COLO668 (cell line): ENCODE measurements at regions not wholly inside any gene's neighbourhood (a gene's known extent, or its start where the extent isn't known, plus 50 kb on each side); places are given as distances from the start of the nearest gene placed in this dataset.
"Not testable (repeated sequence)": the region's sequence is repeated elsewhere in the genome, so short reads cannot be mapped to it uniquely, and the experiment has no call there.

Experiments
- DNase-seq: peaks from one replicate; lab custom pipeline; 2025; ENCODE audit not compliant: unreplicated experiment; lab: John Stamatoyannopoulos, UW

GRCh38 chr18:52254367-52254766 lies 85.6 kb upstream of the DCC start:
- DNase-seq = no peak

- not testable (repeated sequence) for DNase-seq
Measured at GRCh38 chr18:52257417-52257816, 82.6 kb upstream of the DCC start.

GRCh38 chr18:52275817-52276216 lies 64.2 kb upstream of the DCC start:
- no peak for DNase-seq

GRCh38 chr18:52277785-52278184 lies 62.2 kb upstream of the DCC start:
- DNase-seq = no peak

GRCh38 chr18:52278191-52278590 lies 61.8 kb upstream of the DCC start:
- DNase-seq = no peak

- no peak for DNase-seq
Measured at GRCh38 chr18:52280702-52281101, 59.3 kb upstream of the DCC start.

- DNase-seq = no peak
Measured at GRCh38 chr18:52283927-52284326, 56.1 kb upstream of the DCC start.

- DNase-seq = no peak
Measured at GRCh38 chr18:52286675-52287074, 53.3 kb upstream of the DCC start.

GRCh38 chr18:52287151-52287550 lies 52.8 kb upstream of the DCC start:
- DNase-seq = no peak

- DNase-seq = peak; percentile 36
Measured at GRCh38 chr18:52288403-52289004, 51.5 kb upstream of the DCC start.

GRCh38 chr18:52289392-52289791 lies 50.6 kb upstream of the DCC start:
- no peak for DNase-seq
